ENCODE measurements at regions not wholly inside any gene's neighbourhood (a gene's known extent, or its start where the extent isn't known, plus 50 kb on each side); places are given as distances from the start of the nearest gene placed in this dataset.
A peak's percentile ranks its signal among the peaks of the same experiment; 100 is the strongest.

GRCh38 chr9:110099236-110100095 is 108.5 kb downstream of the C9orf152 start:
- Histone ChIP-seq H3K4me3 (no peak overlapping the region), H3K4me1 (no peaks in the 10 kb centered on the region), H3K9me3 (no peaks in the 10 kb centered on the region), H3K36me3 (no peaks in the 10 kb centered on the region), H3K27ac (peak overlapping the region in 1 of 2 donors; percentile 0), H3K27me3 (no peaks in the 10 kb centered on the region)
- TF ChIP-seq POLR2AphosphoS5 (IDR thresholded peaks at IDR 0.05) (no peak), CTCF (IDR thresholded peaks at IDR 0.05) (no peak), POLR2A (IDR thresholded peaks at IDR 0.05) (no peak)
- no peak for DNase-seq (ENCODE audit: low spot score in 2 of 2)
- intact Hi-C loops (cut with DNase I; ENCODE audit: low total_unique reads), result no loop called here

- no peak for TF ChIP-seq POLR2A (IDR thresholded peaks at IDR 0.05)
- no peak for TF ChIP-seq CTCF (IDR thresholded peaks at IDR 0.05)
- TF ChIP-seq POLR2AphosphoS5 (IDR thresholded peaks at IDR 0.05), result no peak
- Histone ChIP-seq H3K36me3 (no peaks in the 10 kb centered on the region), H3K9me3 (no peaks in the 10 kb centered on the region), H3K4me1 (no peaks in the 10 kb centered on the region), H3K4me3 (no peak overlapping the region), H3K27me3 (no peaks in the 10 kb centered on the region), H3K27ac (peak overlapping the region in 1 of 2 donors; percentile 32)
- no peak for DNase-seq (ENCODE audit: low spot score in 2 of 2)
- intact Hi-C loops (cut with DNase I; ENCODE audit: low total_unique reads), result no loop called here
These were observed 106.3 kb downstream of the C9orf152 start for GRCh38 chr9:110101531-110102161.

- Histone ChIP-seq H3K9me3 (no peaks in the 10 kb centered on the region), H3K4me3 (no peak overlapping the region), H3K36me3 (no peaks in the 10 kb centered on the region), H3K27me3 (no peaks in the 10 kb centered on the region), H3K27ac (no peak overlapping the region), H3K4me1 (no peaks in the 10 kb centered on the region)
- no peak for DNase-seq (ENCODE audit: low spot score in 2 of 2)
- intact Hi-C loops (cut with DNase I; ENCODE audit: low total_unique reads), result no loop called here
- TF ChIP-seq POLR2AphosphoS5 (IDR thresholded peaks at IDR 0.05) (no peak), POLR2A (IDR thresholded peaks at IDR 0.05) (no peak), CTCF (IDR thresholded peaks at IDR 0.05) (no peak)
These were observed 104.7 kb downstream of the C9orf152 start for GRCh38 chr9:110103257-110103656.

GRCh38 chr9:110104261-110104809 is 103.6 kb downstream of the C9orf152 start:
- Histone ChIP-seq H3K4me1 (no peaks in the 10 kb centered on the region), H3K9me3 (no peaks in the 10 kb centered on the region), H3K27ac (peak overlapping the region; percentile 11 to 63), H3K4me3 (no peak overlapping the region), H3K36me3 (no peaks in the 10 kb centered on the region), H3K27me3 (no peaks in the 10 kb centered on the region)
- intact Hi-C loops (cut with DNase I; ENCODE audit: low total_unique reads), result no loop called here
- TF ChIP-seq CTCF (IDR thresholded peaks at IDR 0.05) (no peak), POLR2AphosphoS5 (IDR thresholded peaks at IDR 0.05) (no peak), POLR2A (IDR thresholded peaks at IDR 0.05) (no peak)
- DNase-seq (ENCODE audit: low spot score in 2 of 2), result no peak

GRCh38 chr9:110105107-110105506 is 102.9 kb downstream of the C9orf152 start:
- no peak overlapping the region for H3K4me3 ChIP-seq
- H3K4me1 ChIP-seq, result no peaks in the 10 kb centered on the region
- no peaks in the 10 kb centered on the region for H3K27me3 ChIP-seq
- intact Hi-C loops (cut with DNase I; ENCODE audit: low total_unique reads), result no loop called here
- H3K27ac ChIP-seq, result peak overlapping the region; percentile 11 to 63
- no peaks in the 10 kb centered on the region for H3K9me3 ChIP-seq
- DNase-seq (ENCODE audit: low spot score in 2 of 2), result no peak
- H3K36me3 ChIP-seq, result no peaks in the 10 kb centered on the region
- TF ChIP-seq CTCF (IDR thresholded peaks at IDR 0.05), result no peak
- no peak for TF ChIP-seq POLR2A (IDR thresholded peaks at IDR 0.05)
- no peak for TF ChIP-seq POLR2AphosphoS5 (IDR thresholded peaks at IDR 0.05)
